Activated CD4-positive, alpha-beta T cell treated with anti-CD3 and anti-CD28 coated beads, Interleukin-2, amount 50 U/mL, for 16 hours (primary cell): ENCODE measurements at regions not wholly inside any gene's neighbourhood (a gene's known extent, or its start where the extent isn't known, plus 50 kb on each side); places are given as distances from the start of the nearest gene placed in this dataset.

Source experiments
- DNase-seq: peaks from one replicate; pipeline ENCODE4 v3.0.0-alpha.2; 2020

GRCh38 chr10:129101232-129101980 is 365.6 kb upstream of the MGMT start:
- no peak for DNase-seq

DNA sequence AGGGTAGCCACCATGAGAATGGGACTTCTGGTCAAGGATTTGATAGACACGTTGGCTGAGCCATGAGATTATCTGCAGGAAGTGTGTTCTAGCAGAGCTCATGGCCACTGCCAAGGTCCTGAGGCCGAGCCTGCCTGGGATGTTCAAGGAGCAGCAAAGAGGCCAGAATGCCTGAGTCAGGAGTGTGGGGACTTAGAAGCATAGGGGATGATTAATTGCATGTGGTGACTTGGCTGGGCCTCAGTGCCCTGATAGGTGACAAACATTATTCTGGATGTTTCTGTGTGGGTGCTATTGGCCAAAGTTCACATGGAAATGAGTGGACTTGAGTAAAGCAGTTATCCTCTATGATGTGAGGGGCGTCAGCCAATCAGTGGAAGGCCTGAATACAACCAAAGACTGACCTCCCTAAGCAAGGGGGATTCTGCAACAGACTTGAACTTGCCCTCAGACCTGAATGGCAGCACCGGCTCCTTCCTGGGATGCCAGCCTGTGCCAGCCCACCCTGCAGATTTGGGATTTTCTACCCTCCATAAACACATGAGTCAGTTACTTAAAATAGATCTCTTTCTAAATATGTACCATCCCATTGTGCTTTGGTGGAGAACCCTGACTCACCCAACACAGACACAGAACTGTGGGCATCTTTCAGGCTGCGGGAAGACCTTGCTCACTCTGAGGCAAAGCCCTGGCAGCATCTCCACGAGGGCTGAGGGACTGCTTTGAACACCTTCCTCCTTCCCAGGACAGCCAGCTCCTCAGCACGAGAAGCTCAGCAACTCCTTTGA is 363.9 kb upstream of the MGMT start:
- DNase-seq: no peak

GRCh38 chr10:129104266-129105045 is 362.6 kb upstream of the MGMT start:
- DNase-seq: no peak

GRCh38 chr10:129105266-129105665 is 361.8 kb upstream of the MGMT start:
- DNase-seq: no peak

GRCh38 chr10:129106314-129106713 is 360.7 kb upstream of the MGMT start:
- DNase-seq: no peak

- no peak for DNase-seq
These were observed 359.5 kb upstream of the MGMT start for GRCh38 chr10:129107525-129107924.

- DNase-seq: no peak
These were observed 358.7 kb upstream of the MGMT start for GRCh38 chr10:129108378-129108777.

DNA sequence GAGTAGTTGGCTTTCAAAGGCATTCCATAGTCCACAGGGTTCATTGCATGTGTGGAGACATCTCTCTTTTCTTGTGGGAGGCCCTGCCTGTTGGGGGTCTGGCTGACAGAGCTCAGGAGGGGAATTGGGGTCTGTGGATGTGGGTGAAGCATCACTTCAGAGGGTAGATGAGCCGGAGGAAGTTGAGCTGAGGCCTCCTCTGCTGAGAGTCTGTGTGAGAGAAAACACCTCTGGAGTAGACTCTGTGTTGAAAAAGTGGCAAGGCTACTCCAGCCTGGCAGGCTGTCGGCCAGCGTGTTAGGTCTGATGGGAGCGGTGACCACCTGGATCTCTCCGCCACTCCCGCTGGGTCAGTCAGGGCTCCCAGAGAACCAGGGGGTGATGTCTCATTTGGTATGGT is 358.0 kb upstream of the MGMT start:
- DNase-seq: no peak

DNA sequence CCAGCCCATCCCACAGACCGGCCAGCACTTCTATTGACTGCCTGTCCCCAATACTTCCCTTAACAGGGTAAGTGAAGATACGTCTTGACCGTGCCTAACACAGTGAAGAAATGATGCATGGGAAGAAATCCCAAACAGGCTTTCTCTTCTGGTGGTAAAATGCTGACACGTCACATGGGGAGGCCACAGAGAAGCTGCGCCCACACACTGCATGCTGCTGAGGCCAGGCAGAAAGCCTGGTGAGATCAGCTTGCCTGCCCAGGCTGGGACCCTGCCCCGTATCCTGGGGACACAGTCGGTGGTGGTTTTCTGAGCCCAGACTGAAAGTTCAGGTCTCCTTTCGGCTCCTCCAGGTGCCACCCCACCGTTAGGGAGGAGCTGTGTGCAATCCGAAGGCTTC is 356.3 kb upstream of the MGMT start:
- DNase-seq: no peak

DNA sequence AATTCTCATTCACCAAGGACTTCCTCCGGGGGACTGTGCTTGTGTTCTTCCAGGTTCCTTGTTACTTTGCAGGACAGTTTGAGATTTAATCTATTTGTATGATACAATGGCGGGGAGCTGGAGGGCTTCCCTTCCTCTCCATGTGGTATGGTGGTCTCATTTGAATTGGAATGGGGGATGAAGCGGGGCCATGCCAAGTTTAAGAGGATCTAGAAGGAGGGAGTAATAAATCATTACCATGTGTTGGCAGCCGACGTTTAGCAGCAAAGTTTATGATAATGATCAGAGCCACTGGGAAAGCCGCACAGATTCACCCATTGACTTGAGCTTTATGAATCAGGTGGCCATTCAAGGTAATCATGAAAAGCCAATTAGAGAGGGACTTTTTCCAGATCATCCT is 355.1 kb upstream of the MGMT start:
- DNase-seq: no peak

DNA sequence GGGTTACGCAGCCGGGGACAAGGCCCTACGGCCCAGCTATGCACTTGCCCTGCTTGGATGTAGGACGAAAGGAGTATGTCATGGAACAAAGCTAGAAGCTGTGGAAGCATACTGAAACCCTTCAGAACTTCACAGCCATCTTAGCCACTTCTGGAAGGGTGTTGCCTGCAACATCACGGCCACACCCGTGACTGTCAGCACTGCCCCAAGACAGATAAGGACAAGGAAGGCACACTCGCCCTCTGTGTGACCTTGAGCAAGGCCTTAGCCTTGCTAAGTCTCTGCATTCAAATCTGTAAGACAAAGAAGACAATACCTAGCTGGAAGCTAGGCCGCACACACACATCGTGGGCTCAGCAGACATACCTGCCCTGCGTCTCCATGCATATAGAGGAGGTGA is 352.5 kb upstream of the MGMT start:
- DNase-seq: no peak

- no peak for DNase-seq
These were observed 350.7 kb upstream of the MGMT start for GRCh38 chr10:129116371-129116770.

- no peak for DNase-seq
These were observed 346.6 kb upstream of the MGMT start for GRCh38 chr10:129120441-129120840.

- DNase-seq: no peak
These were observed 344.2 kb upstream of the MGMT start for GRCh38 chr10:129122846-129123245.

DNA sequence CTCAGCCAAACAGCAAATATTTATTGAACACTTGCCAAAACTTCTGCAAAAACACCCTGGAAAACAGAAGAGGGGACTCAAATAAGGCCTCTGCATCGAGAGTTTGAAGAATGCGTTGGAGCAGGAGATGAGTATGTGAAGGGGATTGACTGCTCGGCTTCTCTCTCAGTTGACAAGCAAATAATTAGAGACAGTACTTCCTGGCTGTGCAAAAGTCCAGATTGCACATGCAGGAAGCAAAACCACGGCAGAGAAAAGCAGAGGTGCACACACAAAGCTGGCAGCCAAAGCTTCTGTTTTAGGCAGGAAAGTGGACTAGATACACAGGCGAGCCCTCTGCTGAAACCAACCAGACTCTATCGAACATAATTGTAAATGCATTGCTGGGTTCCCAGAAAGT is 343.6 kb upstream of the MGMT start:
- no peak for DNase-seq

DNA sequence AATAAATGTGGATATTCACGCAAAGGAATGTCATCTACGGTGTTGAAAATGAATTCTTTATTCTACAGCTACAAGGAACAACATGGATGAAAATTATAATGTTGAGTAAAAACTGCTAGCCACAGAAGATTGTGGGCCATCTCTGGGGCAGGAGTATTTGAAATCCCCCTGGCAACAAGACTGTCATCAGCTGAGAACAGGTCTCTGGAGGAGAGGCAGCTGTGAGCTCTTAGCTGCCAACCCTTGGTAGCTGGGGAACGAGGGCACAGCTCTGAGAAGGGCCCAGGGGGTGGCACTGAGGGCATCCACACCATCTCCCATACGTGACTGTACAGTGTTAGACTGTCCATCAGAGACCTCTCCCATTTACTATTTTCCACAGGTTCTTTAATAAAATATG is 340.1 kb upstream of the MGMT start:
- no peak for DNase-seq

DNA sequence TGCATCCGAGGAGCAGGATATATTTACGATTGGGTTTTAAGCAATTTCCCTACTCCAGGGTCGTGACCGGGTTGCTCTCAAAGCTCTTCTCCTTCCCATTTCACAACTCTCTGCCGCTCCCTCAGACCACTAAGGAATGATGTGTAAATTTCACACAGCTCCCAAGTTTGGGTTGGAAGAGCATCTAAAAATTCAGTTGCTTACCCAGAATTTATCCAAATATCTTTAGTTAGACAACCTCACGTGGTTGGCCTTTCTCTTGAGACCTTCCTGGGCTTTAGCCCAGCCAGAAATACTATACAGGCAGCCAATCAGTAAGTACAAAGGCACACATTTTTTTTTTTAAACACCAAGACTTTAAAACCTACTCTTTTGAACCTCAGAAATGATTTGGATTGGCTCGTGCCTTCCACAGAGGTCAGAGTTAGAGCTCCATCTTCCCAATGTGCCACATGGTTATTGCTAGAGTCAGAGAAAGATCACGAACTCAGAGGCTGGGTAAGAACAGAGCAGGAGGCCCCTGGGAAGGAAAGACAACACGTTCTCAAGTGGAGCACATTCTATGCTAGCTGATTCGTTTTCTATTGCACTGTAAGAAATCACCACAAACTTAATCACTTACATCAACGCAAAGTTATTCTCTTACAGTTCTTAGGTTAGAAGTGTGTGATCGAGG is 335.4 kb upstream of the MGMT start:
- no peak for DNase-seq

DNA sequence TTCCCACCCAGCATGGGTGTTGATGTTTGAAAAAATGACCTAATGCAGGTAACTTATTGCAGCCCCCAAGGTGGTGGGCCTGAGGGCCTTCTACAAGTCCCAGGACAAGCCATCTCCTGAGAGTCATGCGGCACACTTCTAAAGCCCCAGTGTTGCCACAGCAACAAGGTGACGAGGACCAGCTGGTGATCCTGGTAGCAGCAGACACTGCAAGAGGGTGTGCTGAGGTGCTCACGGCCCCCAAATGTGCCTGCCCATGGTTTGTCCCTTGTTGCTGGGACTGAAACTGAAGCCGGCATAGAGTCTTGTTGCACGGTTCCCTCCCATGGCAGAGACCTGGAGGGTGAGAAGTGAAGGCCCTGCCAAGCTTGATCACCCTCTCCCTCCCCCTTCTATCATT is 333.2 kb upstream of the MGMT start:
- DNase-seq: no peak

- no peak for DNase-seq
These were observed 332.7 kb upstream of the MGMT start for GRCh38 chr10:129134371-129134770.

DNA sequence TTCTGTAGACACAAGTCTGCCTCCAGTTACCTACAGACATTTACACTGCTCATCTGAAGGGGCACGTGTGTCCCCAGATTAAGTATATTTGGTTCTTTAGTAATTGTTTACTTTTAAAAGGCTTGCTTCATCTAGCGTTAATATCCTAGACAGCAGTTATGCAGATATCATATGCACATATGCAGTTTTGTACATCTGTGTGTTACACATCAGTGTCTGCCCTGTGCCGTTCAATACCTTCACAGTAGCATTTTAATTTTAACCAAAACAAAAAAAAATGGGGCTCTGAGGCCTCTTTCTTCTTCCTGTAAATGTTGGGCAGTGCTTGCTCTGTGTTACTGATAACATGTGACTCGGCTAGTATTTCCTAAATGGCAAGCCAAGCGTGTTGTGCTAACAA is 331.4 kb upstream of the MGMT start:
- DNase-seq: no peak

GRCh38 chr10:129136074-129136473 is 331.0 kb upstream of the MGMT start:
- no peak for DNase-seq

DNA sequence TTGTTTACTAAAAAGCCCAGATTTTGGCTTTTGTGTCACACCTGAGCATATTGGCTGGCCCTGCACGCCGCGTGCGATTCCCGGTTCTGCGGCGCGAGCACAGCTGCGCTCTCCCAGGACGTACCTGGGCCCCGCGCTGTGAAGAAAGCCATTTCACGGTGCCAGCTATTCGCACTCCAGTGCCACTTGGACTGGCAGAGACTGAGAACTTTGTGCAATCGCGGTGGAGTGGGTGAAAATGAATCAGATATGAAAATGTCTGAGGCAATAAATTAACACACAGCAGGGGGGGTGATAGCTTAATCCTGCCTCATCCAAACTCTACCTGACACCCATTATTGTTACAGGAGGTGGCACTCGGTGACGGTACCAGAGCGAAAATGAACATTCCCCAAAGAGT is 330.1 kb upstream of the MGMT start:
- no peak for DNase-seq
